Ramos (cell line): ENCODE measurements at regions not wholly inside any gene's neighbourhood (a gene's known extent, or its start where the extent isn't known, plus 50 kb on each side); places are given as distances from the start of the nearest gene placed in this dataset.

Source experiments
- in situ Hi-C: fragments of 300-500 bp; cut with MboI; formaldehyde crosslinking; loops from one replicate; pipeline ENCODE4 v1.14.3; 2022; ENCODE audit warnings: low sequenced_read_pairs; ENCODE audit not compliant: unreplicated experiment

DNA sequence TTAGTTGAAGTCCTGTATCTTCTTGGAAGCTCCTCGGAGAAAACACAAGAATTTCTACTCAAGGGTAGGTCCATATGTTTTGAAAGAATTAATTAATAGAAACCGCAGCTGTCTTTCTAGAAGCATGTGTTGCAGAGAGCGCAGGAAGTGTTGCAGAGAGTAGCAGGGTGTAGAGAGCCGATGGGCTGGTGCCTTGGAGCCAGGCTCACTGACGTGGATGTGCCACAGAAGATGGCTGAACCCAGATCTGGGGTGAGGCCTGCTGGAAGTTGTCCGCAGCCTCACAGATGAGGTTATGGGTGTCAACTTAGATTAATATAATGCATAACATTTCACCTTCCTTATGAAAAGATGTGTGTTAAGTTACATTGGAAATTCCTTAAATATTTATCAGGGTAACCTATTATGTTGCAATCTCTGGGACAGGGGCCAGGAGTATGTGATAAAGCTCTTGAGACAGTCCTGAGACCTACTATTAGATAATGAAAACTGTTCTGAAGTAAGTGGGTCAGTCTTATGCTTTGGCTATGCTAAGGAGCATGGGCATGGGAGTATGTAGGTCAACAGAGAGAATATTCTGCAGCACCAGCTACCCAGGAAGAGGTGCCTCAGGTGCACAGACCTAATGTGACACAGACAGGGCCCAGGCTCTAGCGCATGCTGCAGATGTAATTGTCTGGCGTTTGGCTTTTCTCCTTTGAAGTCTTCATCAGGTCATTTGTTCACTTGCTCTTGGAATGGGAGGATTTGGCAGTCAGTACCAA is 973.3 kb downstream of the BCL11B start:
- in situ Hi-C loops: no loop called here

GRCh38 chr14:98301681-98302080 is 970.3 kb downstream of the BCL11B start:
- in situ Hi-C loops: no loop called here

GRCh38 chr14:98304574-98304973 is 967.4 kb downstream of the BCL11B start:
- in situ Hi-C loops: no loop called here

GRCh38 chr14:98309591-98309990 is 962.4 kb downstream of the BCL11B start:
- in situ Hi-C loops: no loop called here

- in situ Hi-C loops: no loop called here
These were observed 960.0 kb downstream of the BCL11B start for GRCh38 chr14:98312006-98312405.

DNA sequence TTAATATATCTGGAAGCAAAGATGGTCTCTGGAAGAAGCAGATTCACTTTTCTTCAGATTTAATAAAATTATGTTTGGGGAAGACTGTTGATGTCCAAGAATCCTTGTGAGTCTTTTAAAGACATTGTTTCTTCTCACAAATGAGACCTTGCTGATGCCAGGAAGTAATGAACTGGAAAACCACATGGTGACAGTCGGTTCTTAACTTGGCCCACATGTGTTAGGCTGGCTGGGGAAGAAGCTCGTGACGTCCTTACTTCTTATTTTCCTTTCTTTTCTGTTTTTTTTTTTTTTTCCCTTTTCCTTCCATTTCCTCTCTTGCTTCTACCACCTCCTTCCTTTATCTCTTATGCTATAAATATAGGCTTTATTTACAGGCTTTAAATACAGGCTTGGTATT is 950.2 kb downstream of the BCL11B start:
- in situ Hi-C loops: no loop called here

- in situ Hi-C loops: no loop called here
These were observed 948.2 kb downstream of the BCL11B start for GRCh38 chr14:98323836-98324235.

DNA sequence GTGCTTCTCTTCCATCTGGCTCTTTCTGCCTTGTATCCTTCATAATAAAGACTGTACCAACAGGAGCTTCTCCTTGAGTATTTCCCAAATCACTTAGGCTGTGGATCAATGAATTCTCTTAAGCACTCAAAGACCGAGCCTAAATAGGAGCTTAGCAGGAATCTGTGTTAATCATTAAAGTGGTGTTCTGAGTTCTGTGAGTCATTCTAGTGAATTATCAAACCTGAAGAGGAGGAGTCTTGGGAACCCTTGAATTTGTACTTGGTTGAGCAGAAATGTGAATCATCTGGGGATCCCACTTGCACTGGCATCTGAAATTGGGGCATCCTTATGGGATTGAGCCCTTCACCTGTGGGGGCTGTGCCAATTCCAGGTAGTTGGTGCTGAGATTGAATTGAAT is 946.2 kb downstream of the BCL11B start:
- in situ Hi-C loops: no loop called here

GRCh38 chr14:98328496-98328895 is 943.5 kb downstream of the BCL11B start:
- in situ Hi-C loops: no loop called here

DNA sequence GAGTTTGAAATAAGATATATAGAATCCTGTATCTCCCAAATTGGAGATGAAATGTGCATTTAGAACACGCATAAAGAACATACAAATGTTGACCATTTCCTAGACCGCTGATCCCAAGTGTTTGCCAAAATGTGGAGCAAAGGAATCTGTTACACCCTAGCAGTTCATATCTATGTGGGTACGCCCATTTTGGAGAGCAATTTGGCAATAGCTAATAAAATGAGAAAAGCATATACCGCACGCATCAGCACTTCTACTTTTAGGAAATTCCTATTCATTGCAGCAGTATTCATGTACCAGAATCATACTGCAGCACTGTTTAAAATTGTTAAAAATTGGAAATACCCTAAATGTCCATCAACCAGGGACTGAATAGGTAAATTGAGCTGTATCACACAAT is 937.8 kb downstream of the BCL11B start:
- in situ Hi-C loops: no loop called here

GRCh38 chr14:98341211-98341610 is 930.8 kb downstream of the BCL11B start:
- in situ Hi-C loops: no loop called here

DNA sequence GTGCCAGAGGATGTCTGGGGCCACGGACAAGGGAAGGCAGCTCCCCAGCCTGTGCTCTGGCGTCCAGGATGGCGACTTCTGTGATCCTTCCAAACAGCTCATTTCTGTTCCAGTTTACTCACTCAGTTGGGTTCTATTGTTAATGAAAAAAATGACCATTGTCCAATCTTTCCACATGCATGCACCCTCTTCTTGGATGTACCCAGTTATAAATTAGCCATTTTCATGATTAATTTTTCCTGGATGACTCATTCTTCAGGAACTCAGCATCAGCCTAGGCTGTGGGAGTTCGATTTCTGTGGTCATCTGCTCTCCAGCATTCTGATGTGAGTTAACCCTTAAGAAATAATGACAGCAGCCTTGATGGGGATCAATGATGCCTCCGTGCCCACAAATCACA is 926.8 kb downstream of the BCL11B start:
- in situ Hi-C loops: no loop called here

DNA sequence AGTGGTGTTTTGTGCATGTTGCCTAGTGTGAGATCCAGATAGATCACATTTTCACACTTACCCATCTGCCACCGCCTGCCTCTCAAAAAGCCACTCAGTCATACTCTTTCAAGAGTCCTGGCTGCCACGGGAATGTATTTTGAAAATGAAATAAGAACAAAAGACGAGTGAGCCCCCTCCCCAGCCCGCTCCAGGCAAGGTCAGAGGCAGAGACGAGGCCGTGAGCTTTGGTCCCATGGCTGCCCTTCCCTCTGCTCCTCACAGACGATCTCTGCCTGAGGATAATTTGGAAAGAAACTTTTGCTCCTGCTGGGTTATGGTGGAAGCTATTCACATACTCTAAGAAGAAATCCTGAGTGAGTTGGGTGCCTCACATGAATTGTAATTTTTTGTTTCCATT is 924.3 kb downstream of the BCL11B start:
- in situ Hi-C loops: no loop called here

DNA sequence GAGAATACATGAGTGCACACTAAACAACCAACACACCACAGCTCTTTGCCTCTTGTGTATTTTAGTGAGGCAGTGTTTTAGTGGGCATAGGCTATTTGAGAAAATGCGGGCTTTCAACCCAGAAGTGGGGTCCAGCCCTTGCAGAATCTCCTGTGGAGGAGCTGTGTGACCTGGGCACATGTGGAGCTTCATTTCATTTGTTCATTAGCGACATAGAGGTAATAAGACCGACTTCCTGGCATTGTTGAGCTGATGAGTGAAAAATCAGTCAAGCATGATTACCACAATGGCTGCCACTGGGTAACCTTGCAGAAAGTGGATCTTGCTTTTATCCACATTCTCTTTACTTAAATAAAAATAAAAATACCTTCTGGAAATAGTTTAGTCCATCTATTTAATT is 923.5 kb downstream of the BCL11B start:
- in situ Hi-C loops: no loop called here

GRCh38 chr14:98350213-98350612 is 921.8 kb downstream of the BCL11B start:
- in situ Hi-C loops: no loop called here

DNA sequence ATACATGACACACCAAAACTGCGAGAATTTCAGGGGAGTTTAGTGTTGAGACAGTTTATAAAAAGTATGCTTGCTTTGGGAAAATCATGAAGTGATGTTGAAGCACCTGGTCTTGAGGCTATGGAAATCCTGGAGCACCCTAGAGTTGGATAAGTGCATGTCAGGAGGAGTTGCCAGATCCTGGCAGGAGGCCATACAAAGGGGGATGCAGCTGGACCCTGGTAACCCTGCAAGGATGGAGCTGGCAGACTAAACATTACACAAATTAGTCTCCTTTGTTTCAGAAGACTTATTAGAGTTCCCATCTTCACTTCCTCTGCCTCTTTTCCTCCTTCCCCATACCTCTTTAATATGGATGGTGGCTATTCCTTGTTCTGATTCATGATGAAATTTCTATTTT is 907.0 kb downstream of the BCL11B start:
- in situ Hi-C loops: no loop called here

DNA sequence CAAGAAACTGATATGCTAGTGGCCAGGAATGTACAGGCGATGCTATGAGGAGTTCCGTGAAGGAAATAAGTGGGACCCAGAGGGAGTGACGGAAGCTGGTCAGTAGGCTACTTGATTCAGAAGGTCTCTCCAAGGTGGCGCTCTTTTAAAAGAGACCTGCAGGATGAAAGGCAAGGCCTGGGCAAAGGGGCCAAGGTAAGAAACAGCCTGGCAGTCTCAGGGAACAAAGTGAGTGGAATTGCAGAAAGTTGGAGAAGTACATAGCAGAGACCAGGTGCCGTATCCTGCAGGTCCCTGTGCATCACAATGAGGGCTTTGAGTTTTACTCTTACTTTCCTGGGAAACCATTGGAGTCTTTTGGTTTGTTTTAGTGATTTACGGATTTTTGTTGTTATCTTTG is 905.6 kb downstream of the BCL11B start:
- in situ Hi-C loops: no loop called here

GRCh38 chr14:98368221-98368620 is 903.8 kb downstream of the BCL11B start:
- in situ Hi-C loops: no loop called here

GRCh38 chr14:98368916-98369315 is 903.1 kb downstream of the BCL11B start:
- in situ Hi-C loops: no loop called here

DNA sequence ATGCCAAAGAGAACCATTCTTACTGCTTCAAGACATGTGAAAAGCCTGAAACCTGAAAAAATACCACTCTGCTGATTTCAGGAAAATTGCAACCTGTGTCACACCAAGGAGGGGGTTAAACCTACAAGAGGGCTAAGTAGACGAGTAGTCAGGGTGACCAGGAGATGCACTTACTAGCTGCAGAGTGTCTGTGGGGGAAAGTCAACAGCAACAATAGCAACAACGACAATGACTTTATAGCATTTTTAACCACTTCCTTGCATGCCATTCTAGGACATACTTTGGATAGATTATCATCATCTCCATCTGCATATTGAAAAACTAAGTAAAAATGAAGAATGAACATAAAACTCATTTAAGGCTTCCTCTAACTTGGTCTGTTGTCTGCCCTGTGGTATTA is 902.7 kb downstream of the BCL11B start:
- in situ Hi-C loops: no loop called here

DNA sequence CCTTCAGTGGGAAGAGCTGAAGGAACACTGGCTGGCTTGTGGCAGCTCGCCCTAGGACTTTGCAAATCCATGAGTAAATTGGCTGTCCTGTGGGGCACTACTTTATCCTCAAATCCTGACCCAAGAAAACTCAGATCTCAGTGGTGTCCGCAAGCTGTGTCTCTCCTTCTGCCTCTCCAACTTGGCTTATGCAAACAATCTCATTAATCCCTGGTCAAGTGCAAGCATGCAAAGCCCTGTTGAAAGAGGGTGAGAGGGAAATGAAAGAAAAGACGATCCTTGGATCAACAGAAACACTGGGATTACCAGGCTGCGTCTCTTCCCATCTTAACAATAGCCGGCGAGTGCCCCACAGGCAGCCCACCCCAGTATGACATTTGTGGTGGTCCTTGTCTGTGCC is 901.6 kb downstream of the BCL11B start:
- in situ Hi-C loops: no loop called here

- in situ Hi-C loops: no loop called here
These were observed 900.9 kb downstream of the BCL11B start for GRCh38 chr14:98371141-98371540.

- in situ Hi-C loops: no loop called here
These were observed 897.9 kb downstream of the BCL11B start for GRCh38 chr14:98374136-98374535.
